ENCODE measurements at regions not wholly inside any gene's neighbourhood (a gene's known extent, or its start where the extent isn't known, plus 50 kb on each side); places are given as distances from the start of the nearest gene placed in this dataset.

DNA sequence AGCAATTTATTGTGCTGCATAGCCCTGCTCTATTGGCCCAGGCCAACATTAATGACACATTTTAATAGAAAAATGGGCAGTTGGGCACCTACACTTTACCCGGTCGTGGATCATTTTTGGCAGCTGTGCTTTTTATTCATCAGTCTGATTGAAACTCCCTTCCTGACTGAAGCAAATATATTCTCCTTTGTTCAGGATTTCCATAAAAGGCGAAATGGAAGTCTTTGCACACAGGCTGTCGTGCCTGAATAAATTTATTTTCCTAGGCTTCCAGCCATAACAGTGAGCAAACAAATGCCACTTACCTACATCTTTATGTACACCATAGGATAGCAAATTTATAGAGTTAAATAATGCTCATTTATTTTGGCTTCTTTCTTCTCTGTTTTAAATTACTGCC lies 480.7 kb upstream of the DCN start:
- H3K4me3 ChIP-seq (replicated peaks; ENCODE audit: insufficient read depth, low read length): no peak overlapping the region
- TF ChIP-seq POLR2AphosphoS5 (IDR thresholded peaks at IDR 0.05; ENCODE audit: low read depth) (no peak), GABPA (IDR thresholded peaks at IDR 0.05; ENCODE audit: low read depth) (no peak), REST (IDR thresholded peaks at IDR 0.05; ENCODE audit: insufficient replicate concordance, low read depth) (no peak), SPI1 (IDR thresholded peaks at IDR 0.05; ENCODE audit: borderline replicate concordance, low read depth) (no peak), CTCF (IDR thresholded peaks at IDR 0.05; ENCODE audit: insufficient read depth, low read length) (no peak)
- no peaks in the 10 kb centered on the region for H3K27me3 ChIP-seq (ENCODE audit: insufficient read depth, poor library complexity, severe bottlenecking)
- no peak overlapping the region for H3K27ac ChIP-seq (replicated peaks)
- no peak for DNase-seq (ENCODE audit: low read depth in 1 of 2, low spot score in 1 of 2)

DNA sequence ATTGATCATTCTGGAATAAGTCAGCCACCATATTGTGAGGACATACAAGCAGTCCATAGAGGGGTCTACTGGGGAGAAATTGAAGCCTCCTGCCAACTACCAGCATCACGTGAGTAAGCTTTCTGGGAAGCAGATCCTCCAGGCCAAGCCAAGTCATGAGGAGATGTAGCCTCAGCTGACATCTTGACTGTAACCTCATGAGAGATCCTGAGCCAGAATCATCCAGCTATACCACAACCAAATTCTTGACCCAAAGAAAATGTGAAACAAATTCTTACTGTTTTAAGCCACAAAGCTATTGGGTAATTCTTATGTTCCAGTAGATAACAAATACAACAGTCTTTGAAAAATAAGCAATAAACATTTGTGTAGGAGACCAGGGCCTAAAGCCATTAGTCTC lies 479.4 kb upstream of the DCN start:
- Histone ChIP-seq H3K27me3 (ENCODE audit: insufficient read depth, poor library complexity, severe bottlenecking) (no peaks in the 10 kb centered on the region), H3K4me3 (replicated peaks; ENCODE audit: insufficient read depth, low read length) (no peak overlapping the region), H3K27ac (replicated peaks) (no peak overlapping the region)
- no peak for DNase-seq (ENCODE audit: low read depth in 1 of 2, low spot score in 1 of 2)
- no peak for TF ChIP-seq POLR2AphosphoS5 (IDR thresholded peaks at IDR 0.05; ENCODE audit: low read depth)
- no peak for TF ChIP-seq REST (IDR thresholded peaks at IDR 0.05; ENCODE audit: insufficient replicate concordance, low read depth)
- TF ChIP-seq GABPA (IDR thresholded peaks at IDR 0.05; ENCODE audit: low read depth): no peak
- TF ChIP-seq SPI1 (IDR thresholded peaks at IDR 0.05; ENCODE audit: borderline replicate concordance, low read depth): no peak
- TF ChIP-seq CTCF (IDR thresholded peaks at IDR 0.05; ENCODE audit: insufficient read depth, low read length): no peak

GRCh38 chr12:91657032-91657431 lies 474.4 kb upstream of the DCN start:
- Histone ChIP-seq H3K27me3 (ENCODE audit: insufficient read depth, poor library complexity, severe bottlenecking) (no peaks in the 10 kb centered on the region), H3K4me3 (replicated peaks; ENCODE audit: insufficient read depth, low read length) (no peak overlapping the region), H3K27ac (replicated peaks) (no peak overlapping the region)
- TF ChIP-seq POLR2AphosphoS5 (IDR thresholded peaks at IDR 0.05; ENCODE audit: low read depth): no peak
- no peak for TF ChIP-seq CTCF (IDR thresholded peaks at IDR 0.05; ENCODE audit: insufficient read depth, low read length)
- no peak for TF ChIP-seq REST (IDR thresholded peaks at IDR 0.05; ENCODE audit: insufficient replicate concordance, low read depth)
- TF ChIP-seq GABPA (IDR thresholded peaks at IDR 0.05; ENCODE audit: low read depth): no peak
- no peak for TF ChIP-seq SPI1 (IDR thresholded peaks at IDR 0.05; ENCODE audit: borderline replicate concordance, low read depth)
- no peak for DNase-seq (ENCODE audit: low read depth in 1 of 2, low spot score in 1 of 2)
